Natural killer cell (primary cell): ENCODE measurements at regions not wholly inside any gene's neighbourhood (a gene's known extent, or its start where the extent isn't known, plus 50 kb on each side); places are given as distances from the start of the nearest gene placed in this dataset.

Experiments used
- ATAC-seq, 3 donors: fragments of 150-1000 bp in 2 of 3; fragments of 200-7000 bp in 1 of 3; cut with Tn5 transposase; 1 replicate in 1 of 3; 2 replicates in 2 of 3; pipeline ENCODE4 v1.10.0; 2021; ENCODE audit warnings: mild to moderate bottlenecking in 2 of 3, moderate library complexity in 2 of 3
- DNase-seq, 2 donors: peaks; one replicate each; pipeline versions ENCODE4 v3.0.0 to v3.0.0-alpha.2; 2013 to 2021; ENCODE audit warnings: mixed read lengths in 1 of 2
- H3K27ac ChIP-seq: one replicate; pipeline ENCODE4 v1.5.1; 2013; ENCODE audit warnings: mild to moderate bottlenecking, low read length
- H3K27me3 ChIP-seq: one replicate; pipeline ENCODE4 v1.6.1; 2013; ENCODE audit warnings: low read length; ENCODE audit not compliant: control insufficient read depth, insufficient read depth
- H3K36me3 ChIP-seq: one replicate; pipeline ENCODE4 v1.6.1; 2013; ENCODE audit warnings: low read length; ENCODE audit not compliant: control insufficient read depth, insufficient read depth
- H3K4me1 ChIP-seq: one replicate; pipeline ENCODE4 v1.6.1; 2013; ENCODE audit warnings: low read length; ENCODE audit not compliant: control insufficient read depth, insufficient read depth
- H3K4me3 ChIP-seq: one replicate; pipeline ENCODE4 v1.5.1; 2013; ENCODE audit warnings: low read length
- H3K9me3 ChIP-seq: one replicate; pipeline ENCODE4 v1.6.1; 2013; ENCODE audit warnings: low read length; ENCODE audit not compliant: control insufficient read depth, insufficient read depth
- H3K27ac Mint-ChIP-seq, 2 donors: one replicate each; pipeline ENCODE4 v1.8.0; 2022; ENCODE audit warnings: mild to moderate bottlenecking in 2 of 2, mixed read lengths in 2 of 2, moderate library complexity in 1 of 2
- H3K27me3 Mint-ChIP-seq, 2 donors: one replicate each; pipeline ENCODE4 v1.8.0; 2022; ENCODE audit warnings: low read depth in 2 of 2, mixed read lengths in 2 of 2
- H3K36me3 Mint-ChIP-seq: one replicate; pipeline ENCODE4 v1.8.0; 2022; ENCODE audit warnings: mixed read lengths
- H3K4me1 Mint-ChIP-seq, 2 donors: one replicate each; pipeline ENCODE4 v1.8.0; 2022; ENCODE audit warnings: mixed read lengths in 2 of 2
- H3K4me3 Mint-ChIP-seq: one replicate; pipeline ENCODE4 v1.8.0; 2022; ENCODE audit warnings: mild to moderate bottlenecking, moderate library complexity, mixed read lengths
- H3K9me3 Mint-ChIP-seq, 2 donors: one replicate each; pipeline ENCODE4 v1.8.0; 2022; ENCODE audit warnings: mixed read lengths in 2 of 2
- CTCF ChIP-seq: fragments of 200-600 bp; IDR thresholded peaks from one replicate; pipeline ENCODE4 v1.8.0; 2022; ENCODE audit warnings: antibody characterized with exemption
- WGBS: methylation state at CpG from one replicate; pipeline ENCODE4 v1.1.7; 2013; ENCODE audit warnings: missing lambda C conversion rate; ENCODE audit not compliant: insufficient coverage; 5-methylcytosine and 5-hydroxymethylcytosine counted together
- intact Hi-C: fragments of 100-400 bp; cut with micrococcal nuclease; formaldehyde crosslinking; loops from one replicate; pipeline ENCODE4 v1.14.2; 2022

GRCh38 chr16:86357303-86357702 lies 153.0 kb upstream of the FOXF1 start:
- 85% methylated on average over 5 of the region's 6 CpGs for WGBS

GRCh38 chr16:86357950-86358349 lies 152.4 kb upstream of the FOXF1 start:
- Mint-ChIP-seq H3K4me1 (no peaks in the 10 kb centered on the region), H3K9me3 (no peaks in the 10 kb centered on the region), H3K36me3 (no peaks in the 10 kb centered on the region), H3K27ac (no peak overlapping the region), H3K27me3 (peaks cover 15 to 50% of the 10 kb centered on the region in 2 donors), H3K4me3 (no peak overlapping the region)
- Histone ChIP-seq H3K27ac (no peak overlapping the region), H3K9me3 (no peaks in the 10 kb centered on the region), H3K4me3 (no peak overlapping the region), H3K27me3 (no peaks in the 10 kb centered on the region), H3K36me3 (no peaks in the 10 kb centered on the region), H3K4me1 (no peaks in the 10 kb centered on the region)
- DNase-seq = no peak
- no peak for ATAC-seq
- no peak for TF ChIP-seq CTCF
- intact Hi-C loops = no loop called here
- WGBS = 55% methylated on average over 6 of the region's 8 CpGs

More at GRCh38 chr16:86357303-86357702, 153.0 kb upstream of the FOXF1 start:
- Mint-ChIP-seq H3K4me1 (no peaks in the 10 kb centered on the region), H3K27me3 (peaks cover 17 to 47% of the 10 kb centered on the region in 2 donors), H3K4me3 (no peak overlapping the region), H3K27ac (no peak overlapping the region), H3K36me3 (no peaks in the 10 kb centered on the region), H3K9me3 (no peaks in the 10 kb centered on the region)
- no peak for ATAC-seq
- H3K4me1 ChIP-seq = no peaks in the 10 kb centered on the region
- intact Hi-C loops = no loop called here
- DNase-seq = no peak
- no peak for TF ChIP-seq CTCF
- H3K36me3 ChIP-seq = no peaks in the 10 kb centered on the region
- no peaks in the 10 kb centered on the region for H3K27me3 ChIP-seq
- H3K27ac ChIP-seq = no peak overlapping the region
- no peak overlapping the region for H3K4me3 ChIP-seq
- H3K9me3 ChIP-seq = no peaks in the 10 kb centered on the region

- Histone ChIP-seq H3K9me3 (no peaks in the 10 kb centered on the region), H3K27ac (no peak overlapping the region), H3K27me3 (no peaks in the 10 kb centered on the region), H3K4me3 (no peak overlapping the region), H3K36me3 (no peaks in the 10 kb centered on the region), H3K4me1 (no peaks in the 10 kb centered on the region)
- H3K36me3 Mint-ChIP-seq = no peaks in the 10 kb centered on the region
- intact Hi-C loops = no loop called here
- WGBS = 57% methylated on average over 5 of the region's 5 CpGs
- H3K27me3 Mint-ChIP-seq = peaks cover 8 to 48% of the 10 kb centered on the region in 2 donors
- DNase-seq = no peak
- ATAC-seq = no peak
- no peaks in the 10 kb centered on the region for H3K4me1 Mint-ChIP-seq
- H3K9me3 Mint-ChIP-seq = no peaks in the 10 kb centered on the region
- no peak overlapping the region for H3K4me3 Mint-ChIP-seq
- no peak overlapping the region for H3K27ac Mint-ChIP-seq
- no peak for TF ChIP-seq CTCF
Measured at GRCh38 chr16:86359571-86359970, 150.8 kb upstream of the FOXF1 start.

GRCh38 chr16:86362155-86362849 lies 148.0 kb upstream of the FOXF1 start:
- no peak overlapping the region for H3K4me3 Mint-ChIP-seq
- ATAC-seq (no peak), DNase-seq (no peak)
- no peak for TF ChIP-seq CTCF
- Histone ChIP-seq H3K27ac (no peak overlapping the region), H3K4me1 (no peaks in the 10 kb centered on the region), H3K4me3 (no peak overlapping the region), H3K27me3 (no peaks in the 10 kb centered on the region), H3K9me3 (no peaks in the 10 kb centered on the region), H3K36me3 (no peaks in the 10 kb centered on the region)
- H3K27ac Mint-ChIP-seq = no peak overlapping the region
- H3K9me3 Mint-ChIP-seq = no peaks in the 10 kb centered on the region
- H3K27me3 Mint-ChIP-seq = peaks cover 13 to 49% of the 10 kb centered on the region in 2 donors
- no peaks in the 10 kb centered on the region for H3K4me1 Mint-ChIP-seq
- 80% methylated on average over 8 of the region's 9 CpGs for WGBS
- intact Hi-C loops = no loop called here
- no peaks in the 10 kb centered on the region for H3K36me3 Mint-ChIP-seq
